PC-3 (cell line): ENCODE measurements at regions not wholly inside any gene's neighbourhood (a gene's known extent, or its start where the extent isn't known, plus 50 kb on each side); places are given as distances from the start of the nearest gene placed in this dataset.

Experiments used
- CTCF ChIP-seq: fragments of 300-600 bp; sonication (generic); conservative IDR thresholded peaks from 2 replicates; pipeline ENCODE4 v1.5.1; 2017; ENCODE audit warnings: antibody characterized with exemption, low read depth, mild to moderate bottlenecking, low read length
- EZH2phosphoT487 ChIP-seq: fragments of 300-600 bp; sonication (generic); IDR thresholded peaks from 2 replicates; pipeline ENCODE4 v1.6.1; 2018; ENCODE audit warnings: mild to moderate bottlenecking, antibody characterized with exemption, low read length, borderline replicate concordance

GRCh38 chr21:22044431-22044830 lies 1046.2 kb downstream of the NCAM2 start:
- TF ChIP-seq CTCF = no peak
- no peak for TF ChIP-seq EZH2phosphoT487
